DND-41 (cell line): ENCODE measurements at regions not wholly inside any gene's neighbourhood (a gene's known extent, or its start where the extent isn't known, plus 50 kb on each side); places are given as distances from the start of the nearest gene placed in this dataset.

Experiments used
- EZH2 ChIP-seq: IDR thresholded peaks from 3 replicates; pipeline ENCODE4 v1.6.1; 2012; ENCODE audit warnings: borderline replicate concordance, low read depth, mild to moderate bottlenecking, moderate library complexity, low read length, inconsistent platforms; ENCODE audit not compliant: severe bottlenecking
- TF ChIP-seq, protein P1 (sequence below): IDR thresholded peaks from 2 replicates; pipeline ENCODE4 v1.5.1; 2012; ENCODE audit warnings: borderline replicate concordance, low read length, moderate library complexity, mild to moderate bottlenecking; ENCODE audit not compliant: poor library complexity, severe bottlenecking; ENCODE audit errors: extremely low read depth

DNA sequence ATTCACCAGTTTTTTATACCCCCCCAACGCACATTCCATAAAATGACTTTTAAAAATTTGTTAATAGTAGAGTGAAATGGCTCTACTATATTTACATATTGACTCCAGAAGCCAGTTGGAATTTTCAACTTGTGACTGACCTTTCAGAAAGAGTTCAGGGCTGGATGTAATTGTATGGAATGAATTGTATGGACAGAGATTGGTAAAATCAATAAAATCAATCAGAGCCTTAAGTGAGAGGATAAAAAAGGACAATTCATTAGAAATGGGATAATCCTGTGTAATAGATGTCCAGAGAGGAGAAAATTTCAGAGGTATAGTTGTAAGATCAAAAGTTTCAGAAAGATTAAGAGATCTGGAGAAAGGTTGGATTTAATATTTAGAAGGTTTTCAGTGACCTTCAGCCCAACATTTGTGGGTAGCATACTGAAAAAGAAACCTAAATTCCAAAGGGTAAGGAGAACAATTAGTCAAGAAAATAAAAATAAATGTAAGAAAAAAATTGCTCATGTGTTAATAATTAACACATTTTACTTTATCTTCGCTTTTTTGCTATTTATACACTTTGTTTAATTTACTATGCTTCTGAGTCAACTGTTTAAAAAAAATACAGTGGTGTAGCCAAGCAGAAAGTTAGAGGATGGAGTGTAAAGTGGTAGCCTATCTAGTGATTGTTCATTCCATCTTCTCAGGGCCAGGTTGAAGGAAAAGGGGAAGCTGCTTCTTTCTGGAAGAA lies 385.4 kb upstream of the TMEFF2 start:
- TF ChIP-seq, protein P1, sequence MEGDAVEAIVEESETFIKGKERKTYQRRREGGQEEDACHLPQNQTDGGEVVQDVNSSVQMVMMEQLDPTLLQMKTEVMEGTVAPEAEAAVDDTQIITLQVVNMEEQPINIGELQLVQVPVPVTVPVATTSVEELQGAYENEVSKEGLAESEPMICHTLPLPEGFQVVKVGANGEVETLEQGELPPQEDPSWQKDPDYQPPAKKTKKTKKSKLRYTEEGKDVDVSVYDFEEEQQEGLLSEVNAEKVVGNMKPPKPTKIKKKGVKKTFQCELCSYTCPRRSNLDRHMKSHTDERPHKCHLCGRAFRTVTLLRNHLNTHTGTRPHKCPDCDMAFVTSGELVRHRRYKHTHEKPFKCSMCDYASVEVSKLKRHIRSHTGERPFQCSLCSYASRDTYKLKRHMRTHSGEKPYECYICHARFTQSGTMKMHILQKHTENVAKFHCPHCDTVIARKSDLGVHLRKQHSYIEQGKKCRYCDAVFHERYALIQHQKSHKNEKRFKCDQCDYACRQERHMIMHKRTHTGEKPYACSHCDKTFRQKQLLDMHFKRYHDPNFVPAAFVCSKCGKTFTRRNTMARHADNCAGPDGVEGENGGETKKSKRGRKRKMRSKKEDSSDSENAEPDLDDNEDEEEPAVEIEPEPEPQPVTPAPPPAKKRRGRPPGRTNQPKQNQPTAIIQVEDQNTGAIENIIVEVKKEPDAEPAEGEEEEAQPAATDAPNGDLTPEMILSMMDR: no peak
- TF ChIP-seq EZH2: no peak
